ENCODE measurements at regions not wholly inside any gene's neighbourhood (a gene's known extent, or its start where the extent isn't known, plus 50 kb on each side); places are given as distances from the start of the nearest gene placed in this dataset.
"Not testable (repeated sequence)": the region's sequence is repeated elsewhere in the genome, so short reads cannot be mapped to it uniquely, and the experiment has no call there.

DNA sequence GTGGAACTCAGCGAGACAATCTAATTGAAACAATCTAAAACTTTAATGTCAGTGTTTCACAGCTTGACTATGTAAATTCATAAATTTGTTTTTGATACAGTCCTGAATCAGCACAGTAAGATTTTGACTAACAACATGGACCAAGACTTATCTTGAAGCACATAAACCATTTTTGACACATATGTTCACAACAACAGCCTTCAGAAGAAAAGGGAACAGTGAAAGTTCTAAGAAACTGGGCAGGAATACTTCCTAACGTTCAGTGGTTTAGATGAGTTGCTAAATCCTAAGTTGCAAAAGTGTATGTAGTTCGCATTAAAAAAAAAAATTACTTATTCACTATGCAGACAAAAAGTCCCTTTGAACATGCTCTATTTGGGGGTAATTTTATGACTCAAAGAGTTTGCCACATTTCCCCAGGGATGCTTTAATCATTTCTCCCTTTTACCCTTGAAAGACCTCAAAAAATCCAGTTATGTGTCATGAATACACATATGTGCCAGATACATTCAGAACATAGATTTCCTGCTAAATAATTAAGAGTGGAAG is 120.2 kb downstream of the MRPL39 start:
- H3K27ac ChIP-seq = no peak overlapping the region
- TF ChIP-seq, protein P1, sequence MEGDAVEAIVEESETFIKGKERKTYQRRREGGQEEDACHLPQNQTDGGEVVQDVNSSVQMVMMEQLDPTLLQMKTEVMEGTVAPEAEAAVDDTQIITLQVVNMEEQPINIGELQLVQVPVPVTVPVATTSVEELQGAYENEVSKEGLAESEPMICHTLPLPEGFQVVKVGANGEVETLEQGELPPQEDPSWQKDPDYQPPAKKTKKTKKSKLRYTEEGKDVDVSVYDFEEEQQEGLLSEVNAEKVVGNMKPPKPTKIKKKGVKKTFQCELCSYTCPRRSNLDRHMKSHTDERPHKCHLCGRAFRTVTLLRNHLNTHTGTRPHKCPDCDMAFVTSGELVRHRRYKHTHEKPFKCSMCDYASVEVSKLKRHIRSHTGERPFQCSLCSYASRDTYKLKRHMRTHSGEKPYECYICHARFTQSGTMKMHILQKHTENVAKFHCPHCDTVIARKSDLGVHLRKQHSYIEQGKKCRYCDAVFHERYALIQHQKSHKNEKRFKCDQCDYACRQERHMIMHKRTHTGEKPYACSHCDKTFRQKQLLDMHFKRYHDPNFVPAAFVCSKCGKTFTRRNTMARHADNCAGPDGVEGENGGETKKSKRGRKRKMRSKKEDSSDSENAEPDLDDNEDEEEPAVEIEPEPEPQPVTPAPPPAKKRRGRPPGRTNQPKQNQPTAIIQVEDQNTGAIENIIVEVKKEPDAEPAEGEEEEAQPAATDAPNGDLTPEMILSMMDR (conservative IDR thresholded peaks at IDR 0.05) = no peak

DNA sequence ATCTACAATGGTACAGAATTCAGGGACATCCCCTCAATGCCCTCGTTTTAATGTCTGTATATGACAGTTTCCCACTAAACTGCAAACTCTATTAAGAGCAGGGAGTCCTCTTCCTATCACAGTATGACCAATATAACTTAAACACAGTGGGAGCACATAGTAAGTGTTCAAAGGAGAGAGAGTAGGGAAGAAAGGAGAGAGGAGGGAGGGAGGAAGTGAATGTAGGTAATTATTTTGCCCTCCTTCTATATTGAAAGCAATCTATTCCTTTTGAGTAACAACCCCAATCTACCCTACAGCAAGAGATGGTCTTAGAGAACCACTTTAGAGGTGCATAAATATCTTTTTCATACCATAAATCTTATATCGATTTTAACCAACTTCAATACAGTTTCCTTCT is 121.4 kb downstream of the MRPL39 start:
- no peak overlapping the region for H3K27ac ChIP-seq
- TF ChIP-seq, protein P1 (conservative IDR thresholded peaks at IDR 0.05) = no peak

DNA sequence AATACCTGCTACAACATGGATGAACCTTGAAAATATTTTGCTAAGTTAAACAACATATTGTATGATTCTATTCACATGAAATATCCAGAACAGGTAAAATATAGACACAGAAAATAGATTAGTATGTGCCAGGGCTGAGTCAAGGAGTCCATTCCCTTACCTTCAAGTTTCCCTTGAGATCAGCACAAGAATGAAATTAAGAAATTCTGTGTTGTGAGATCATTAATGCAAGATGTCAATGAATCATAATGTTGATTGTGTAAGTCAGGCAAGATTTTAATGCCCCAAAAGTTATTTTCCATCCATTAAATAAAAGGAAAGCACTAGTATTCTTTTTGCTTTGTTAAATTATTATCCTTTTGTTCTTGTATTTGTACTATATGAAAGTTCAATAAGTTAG is 139.4 kb downstream of the MRPL39 start:
- TF ChIP-seq, protein P1 (conservative IDR thresholded peaks at IDR 0.05) = no peak
- no peak overlapping the region for H3K27ac ChIP-seq

DNA sequence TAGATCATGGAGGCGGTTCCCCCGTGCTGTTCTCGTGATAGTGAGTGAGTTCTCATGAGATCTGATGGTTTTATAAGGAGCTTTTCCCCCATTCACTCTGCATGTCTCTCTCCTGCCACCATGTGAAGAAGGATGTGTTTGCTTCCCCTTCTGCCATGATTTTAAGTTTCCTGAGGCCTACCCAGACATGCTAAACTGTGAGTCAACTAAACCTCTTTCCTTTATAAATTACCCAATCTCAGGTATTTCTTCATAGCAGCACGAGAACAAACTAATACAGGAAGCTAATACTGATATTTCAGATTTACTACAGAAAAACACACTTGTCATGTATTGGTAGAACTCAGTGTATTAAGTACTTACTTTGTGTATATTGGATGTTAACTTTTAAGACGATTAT is 140.2 kb downstream of the MRPL39 start:
- H3K27ac ChIP-seq = not testable (repeated sequence)

DNA sequence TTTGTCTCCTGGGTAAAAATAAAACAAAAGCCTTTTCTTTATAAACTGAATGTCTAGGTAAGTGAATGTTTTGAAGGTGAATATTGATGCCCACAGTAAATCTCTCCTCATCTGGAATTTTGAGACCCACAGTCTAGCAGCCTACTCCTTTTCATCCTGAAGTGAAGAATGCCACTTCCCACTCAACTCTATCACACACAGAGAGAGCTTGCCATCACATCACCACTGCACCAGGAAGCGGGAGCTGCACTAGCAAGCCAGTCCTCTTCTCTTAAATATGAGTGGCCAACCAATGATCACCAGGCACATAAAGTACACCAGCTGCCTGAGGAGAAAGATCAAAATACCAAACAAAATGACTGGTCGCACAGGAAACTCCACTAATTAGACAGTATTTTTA is 140.8 kb downstream of the MRPL39 start:
- H3K27ac ChIP-seq = no peak overlapping the region
- TF ChIP-seq, protein P1 (conservative IDR thresholded peaks at IDR 0.05) = no peak

DNA sequence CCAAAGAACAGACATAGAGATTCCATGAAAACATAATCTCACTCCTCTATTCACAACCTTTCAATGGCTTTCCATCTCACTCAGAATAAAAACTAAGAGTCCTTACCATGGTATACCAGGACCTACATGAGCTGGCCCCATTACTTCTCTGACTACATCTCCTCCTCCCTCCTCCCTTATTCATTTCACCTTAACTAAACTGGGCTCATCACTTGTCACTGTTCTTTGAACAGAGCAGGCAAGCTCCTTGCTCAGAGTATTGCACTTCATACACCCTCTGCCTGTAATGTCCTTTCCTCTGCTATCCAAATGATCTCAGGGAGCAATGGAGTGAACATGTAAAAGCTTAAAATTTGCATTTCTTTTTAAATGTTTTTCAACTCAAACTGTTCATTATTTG is 142.0 kb downstream of the MRPL39 start:
- TF ChIP-seq, protein P1 (conservative IDR thresholded peaks at IDR 0.05) = no peak
- H3K27ac ChIP-seq = no peak overlapping the region

DNA sequence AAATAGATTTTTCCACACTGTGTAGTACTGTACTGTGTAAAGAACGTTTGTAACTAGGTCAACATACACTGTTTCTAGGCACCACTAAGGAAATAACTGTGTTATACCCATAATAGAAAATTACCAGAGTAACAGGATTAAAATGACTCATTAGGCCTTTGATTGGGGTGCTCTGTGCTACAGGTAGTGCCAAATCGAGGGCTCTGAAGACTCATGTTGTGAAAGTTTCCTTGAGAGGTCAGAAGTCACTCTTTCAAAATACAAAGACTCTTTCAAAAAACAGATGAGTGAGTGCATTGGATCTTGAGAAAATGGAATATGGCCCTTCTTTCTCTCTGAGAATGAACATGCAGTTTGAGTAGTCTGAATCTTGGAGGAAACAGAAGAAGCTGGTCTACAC is 143.0 kb downstream of the MRPL39 start:
- TF ChIP-seq, protein P1 (conservative IDR thresholded peaks at IDR 0.05) = no peak
- H3K27ac ChIP-seq = no peak overlapping the region

DNA sequence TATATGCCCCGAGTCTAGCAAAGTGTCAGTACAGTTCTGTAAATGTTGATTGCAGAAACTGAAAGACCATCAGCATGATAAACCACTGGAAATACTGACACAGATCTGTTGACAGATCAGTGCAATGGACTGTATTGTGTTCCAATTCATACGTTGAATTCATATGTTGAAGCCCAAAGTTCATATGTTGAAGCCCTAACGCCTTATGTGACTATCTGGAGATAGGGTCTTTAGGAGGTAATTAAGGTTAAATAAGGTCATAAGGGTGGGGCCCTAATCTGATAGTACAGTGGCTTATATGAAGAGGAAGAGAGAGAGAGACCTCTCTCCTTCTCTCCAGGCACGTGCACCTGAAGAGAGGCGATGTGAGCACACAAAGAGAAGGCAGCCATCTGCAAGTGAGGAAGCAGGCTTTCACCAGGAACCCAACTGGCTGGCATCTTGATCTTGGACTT is 144.7 kb downstream of the MRPL39 start:
- TF ChIP-seq, protein P1 (conservative IDR thresholded peaks at IDR 0.05) = no peak
- H3K27ac ChIP-seq = no peak overlapping the region

All from VCaP (cell line).